NB4 (cell line): ENCODE measurements at regions not wholly inside any gene's neighbourhood (a gene's known extent, or its start where the extent isn't known, plus 50 kb on each side); places are given as distances from the start of the nearest gene placed in this dataset.

Experiments
- DNase-seq: peaks from one replicate; pipeline ENCODE4 v3.0.0; 2010; ENCODE audit warnings: low read depth
- H3K4me3 ChIP-seq: one replicate; pipeline ENCODE4 v1.5.1; 2011; ENCODE audit warnings: mild to moderate bottlenecking, low read depth, low read length, moderate library complexity
- CTCF ChIP-seq: IDR thresholded peaks from one replicate; pipeline ENCODE4 v1.5.1; 2012; ENCODE audit warnings: low read depth, low read length
- MAX ChIP-seq: IDR thresholded peaks from 2 replicates; pipeline ENCODE4 v1.6.1; 2011; ENCODE audit warnings: low read depth, low read length
- MYC ChIP-seq: IDR thresholded peaks from 2 replicates; pipeline ENCODE4 v1.6.1; 2011; ENCODE audit warnings: low read depth, low read length
- POLR2A ChIP-seq: IDR thresholded peaks from 2 replicates; pipeline ENCODE4 v1.6.1; 2011; ENCODE audit warnings: mild to moderate bottlenecking; ENCODE audit not compliant: insufficient read length; ENCODE audit errors: extremely low read depth

- DNase-seq: no peak
- H3K4me3 ChIP-seq: no peak overlapping the region
- no peak for TF ChIP-seq POLR2A
- no peak for TF ChIP-seq MAX
- TF ChIP-seq CTCF: no peak
- TF ChIP-seq MYC: no peak
Measured at GRCh38 chr1:168372307-168372706, 91.6 kb downstream of the TBX19 start.

- H3K4me3 ChIP-seq: no peak overlapping the region
- no peak for TF ChIP-seq POLR2A
- no peak for TF ChIP-seq CTCF
- TF ChIP-seq MAX: no peak
- TF ChIP-seq MYC: no peak
- DNase-seq: no peak
Measured at GRCh38 chr1:168371477-168371876, 90.8 kb downstream of the TBX19 start.

GRCh38 chr1:168370586-168370985 lies 89.9 kb downstream of the TBX19 start:
- TF ChIP-seq POLR2A: no peak
- TF ChIP-seq MAX: no peak
- TF ChIP-seq MYC: no peak
- no peak for TF ChIP-seq CTCF

GRCh38 chr1:168369655-168370054 lies 89.0 kb downstream of the TBX19 start:
- DNase-seq: no peak
- no peak overlapping the region for H3K4me3 ChIP-seq
- no peak for TF ChIP-seq MAX
- no peak for TF ChIP-seq CTCF
- TF ChIP-seq POLR2A: no peak
- TF ChIP-seq MYC: no peak

More at GRCh38 chr1:168370586-168370985, 89.9 kb downstream of the TBX19 start:
- no peak overlapping the region for H3K4me3 ChIP-seq
- DNase-seq: no peak

GRCh38 chr1:168368131-168368530 lies 87.5 kb downstream of the TBX19 start:
- TF ChIP-seq MAX (no peak), MYC (no peak), POLR2A (no peak), CTCF (no peak)
- DNase-seq: no peak
- no peak overlapping the region for H3K4me3 ChIP-seq
